ENCODE measurements at regions not wholly inside any gene's neighbourhood (a gene's known extent, or its start where the extent isn't known, plus 50 kb on each side); places are given as distances from the start of the nearest gene placed in this dataset.

- TF ChIP-seq POLR2A (IDR thresholded peaks at IDR 0.05), result no peak
- TF ChIP-seq CTCF (IDR thresholded peaks at IDR 0.05), result no peak
Measured at GRCh38 chr2:157989227-157989626, 112.4 kb upstream of the UPP2 start.

Measured in prostate gland (tissue), 2 donors.